Left ventricle myocardium inferior (tissue), 1 donor: ENCODE measurements at regions not wholly inside any gene's neighbourhood (a gene's known extent, or its start where the extent isn't known, plus 50 kb on each side); places are given as distances from the start of the nearest gene placed in this dataset.
A peak's percentile ranks its signal among the peaks of the same experiment; 100 is the strongest.

ENCODE experiments used
- DNase-seq: peaks from one replicate; pipeline ENCODE4 v3.0.0-alpha.2; 2020
- H3K27ac ChIP-seq: fragments of 200-600 bp; replicated peaks from 2 replicates; pipeline ENCODE4 v1.8.0; 2021
- H3K27me3 ChIP-seq: fragments of 200-600 bp; 2 replicates; pipeline ENCODE4 v1.8.0; 2021; ENCODE audit warnings: low read depth
- H3K36me3 ChIP-seq: fragments of 200-600 bp; 2 replicates; pipeline ENCODE4 v1.8.0; 2021
- H3K4me1 ChIP-seq: fragments of 200-600 bp; 2 replicates; pipeline ENCODE4 v1.8.0; 2021
- H3K4me3 ChIP-seq: fragments of 200-600 bp; 2 replicates; pipeline ENCODE4 v1.8.0; 2021; ENCODE audit warnings: mild to moderate bottlenecking, moderate library complexity
- H3K9me3 ChIP-seq: fragments of 200-600 bp; replicated peaks from 2 replicates; pipeline ENCODE4 v1.8.0; 2021
- intact Hi-C: fragments of 100-400 bp; cut with micrococcal nuclease; formaldehyde crosslinking; loops from one replicate; pipeline ENCODE4 v1.11.0; 2022
- TF ChIP-seq, protein P1 (sequence below): fragments of 200-600 bp; IDR thresholded peaks from 2 replicates; pipeline ENCODE4 v1.8.0; 2021; ENCODE audit warnings: antibody characterized with exemption, mild to moderate bottlenecking, borderline replicate concordance
- donor health status: DM: no; HTN: yes; CAD: no; lungs with severe emphysema.

DNA sequence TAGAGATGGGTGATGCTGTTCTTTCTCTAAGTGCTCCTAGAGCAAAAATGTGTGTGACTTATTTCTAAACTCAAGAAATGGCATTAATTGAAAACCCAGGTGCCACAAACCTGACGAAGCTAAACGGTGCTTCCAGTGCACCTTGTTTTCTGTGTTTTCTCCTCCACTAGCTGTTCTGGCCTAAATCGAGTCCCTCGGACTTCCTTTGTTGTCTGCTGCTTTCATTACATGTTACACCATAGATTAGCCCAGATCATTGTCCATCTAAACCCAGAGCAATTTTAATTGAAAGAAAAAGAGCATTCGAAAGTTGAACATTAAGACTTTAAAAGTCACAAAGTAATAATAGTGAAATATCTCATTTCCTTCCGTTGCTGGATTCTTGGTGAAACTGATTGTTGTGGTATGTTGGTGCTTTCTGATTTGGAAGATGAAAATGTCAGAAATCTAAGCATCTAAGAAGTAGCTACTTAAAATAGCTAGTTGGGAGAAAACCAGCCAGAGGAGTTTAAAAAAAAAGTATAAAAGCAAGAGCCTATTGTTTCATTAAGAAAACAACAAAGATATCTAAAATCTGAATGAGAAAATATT, 219.6 kb upstream of the G2E3 start:
- Histone ChIP-seq H3K4me3 (no peak overlapping the region), H3K4me1 (no peaks in the 10 kb centered on the region), H3K9me3 (no peaks in the 10 kb centered on the region), H3K27me3 (no peaks in the 10 kb centered on the region), H3K27ac (peak overlapping the region; percentile 56), H3K36me3 (no peaks in the 10 kb centered on the region)
- TF ChIP-seq, protein P1, sequence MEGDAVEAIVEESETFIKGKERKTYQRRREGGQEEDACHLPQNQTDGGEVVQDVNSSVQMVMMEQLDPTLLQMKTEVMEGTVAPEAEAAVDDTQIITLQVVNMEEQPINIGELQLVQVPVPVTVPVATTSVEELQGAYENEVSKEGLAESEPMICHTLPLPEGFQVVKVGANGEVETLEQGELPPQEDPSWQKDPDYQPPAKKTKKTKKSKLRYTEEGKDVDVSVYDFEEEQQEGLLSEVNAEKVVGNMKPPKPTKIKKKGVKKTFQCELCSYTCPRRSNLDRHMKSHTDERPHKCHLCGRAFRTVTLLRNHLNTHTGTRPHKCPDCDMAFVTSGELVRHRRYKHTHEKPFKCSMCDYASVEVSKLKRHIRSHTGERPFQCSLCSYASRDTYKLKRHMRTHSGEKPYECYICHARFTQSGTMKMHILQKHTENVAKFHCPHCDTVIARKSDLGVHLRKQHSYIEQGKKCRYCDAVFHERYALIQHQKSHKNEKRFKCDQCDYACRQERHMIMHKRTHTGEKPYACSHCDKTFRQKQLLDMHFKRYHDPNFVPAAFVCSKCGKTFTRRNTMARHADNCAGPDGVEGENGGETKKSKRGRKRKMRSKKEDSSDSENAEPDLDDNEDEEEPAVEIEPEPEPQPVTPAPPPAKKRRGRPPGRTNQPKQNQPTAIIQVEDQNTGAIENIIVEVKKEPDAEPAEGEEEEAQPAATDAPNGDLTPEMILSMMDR, result no peak
- DNase-seq, result no peak
- intact Hi-C loops, result no loop called here

DNA sequence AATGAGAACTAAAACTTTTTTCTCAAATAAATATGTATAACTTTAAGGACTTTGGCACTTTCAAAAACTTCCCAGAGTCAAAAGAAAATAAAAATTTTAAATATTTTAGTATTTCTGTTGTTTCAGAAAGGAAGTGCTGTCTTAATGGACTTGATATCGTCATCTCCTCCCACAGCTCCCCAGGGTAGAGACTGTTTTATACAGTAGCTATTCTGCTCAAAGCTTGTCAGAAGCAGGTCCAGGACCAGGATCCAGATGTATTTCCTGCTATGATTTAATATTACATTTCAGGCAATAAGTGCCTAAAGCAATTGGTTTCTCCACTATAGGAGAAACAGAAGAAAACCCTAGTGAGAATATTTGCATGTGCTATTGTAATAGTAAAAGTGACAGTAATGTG, 218.5 kb upstream of the G2E3 start:
- Histone ChIP-seq H3K4me3 (no peak overlapping the region), H3K9me3 (peaks cover under 1% of the 10 kb centered on the region), H3K36me3 (no peaks in the 10 kb centered on the region), H3K4me1 (no peaks in the 10 kb centered on the region), H3K27ac (peak overlapping the region; percentile 56), H3K27me3 (no peaks in the 10 kb centered on the region)
- TF ChIP-seq, protein P1, result no peak
- intact Hi-C loops, result no loop called here
- DNase-seq, result no peak

DNA sequence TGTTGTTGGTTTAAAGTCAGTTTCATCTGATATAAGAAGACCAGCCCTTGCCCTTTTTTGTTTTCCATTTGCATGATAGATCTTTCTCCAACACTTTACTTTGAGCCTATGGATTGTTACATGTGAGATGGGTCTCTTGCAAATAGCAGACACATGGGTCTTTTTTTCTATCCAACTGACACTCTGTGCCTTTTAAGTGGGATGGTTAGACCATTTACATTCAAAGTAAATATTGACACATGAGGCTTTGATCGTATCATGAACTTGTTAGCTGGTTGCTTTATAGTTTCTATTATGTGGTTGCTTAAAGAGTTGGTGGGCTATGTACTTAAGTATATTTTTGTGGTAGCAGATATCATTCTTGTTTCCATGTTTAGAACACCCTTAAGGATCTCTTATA, 213.4 kb upstream of the G2E3 start:
- Histone ChIP-seq H3K36me3 (no peaks in the 10 kb centered on the region), H3K27ac (no peak overlapping the region), H3K4me1 (no peaks in the 10 kb centered on the region), H3K4me3 (no peak overlapping the region), H3K27me3 (no peaks in the 10 kb centered on the region), H3K9me3 (peaks cover 9% of the 10 kb centered on the region)
- intact Hi-C loops, result no loop called here
- no peak for DNase-seq
- TF ChIP-seq, protein P1, result no peak

DNA sequence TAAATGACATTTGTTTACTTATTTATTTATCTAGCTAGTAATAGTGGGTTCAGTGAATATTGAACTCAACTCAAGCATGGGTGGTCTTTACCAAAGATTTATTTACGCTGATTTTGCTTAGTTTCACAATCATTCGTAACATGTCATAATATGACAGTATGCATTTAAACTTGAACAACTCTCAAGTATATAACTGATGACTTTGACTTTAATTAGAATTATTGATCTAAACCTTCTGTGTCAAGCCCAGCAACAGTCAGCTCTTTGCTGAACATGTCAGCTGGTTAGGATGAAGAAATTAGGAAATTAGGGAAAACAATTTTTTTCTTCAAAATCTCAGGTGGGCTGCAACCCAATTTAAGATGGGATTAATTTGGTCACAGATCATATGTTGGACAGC, 210.5 kb upstream of the G2E3 start:
- intact Hi-C loops, result no loop called here
- Histone ChIP-seq H3K9me3 (peaks cover 9% of the 10 kb centered on the region), H3K36me3 (no peaks in the 10 kb centered on the region), H3K4me1 (no peaks in the 10 kb centered on the region), H3K4me3 (no peak overlapping the region), H3K27me3 (no peaks in the 10 kb centered on the region), H3K27ac (no peak overlapping the region)
- no peak for DNase-seq
- TF ChIP-seq, protein P1, result no peak

DNA sequence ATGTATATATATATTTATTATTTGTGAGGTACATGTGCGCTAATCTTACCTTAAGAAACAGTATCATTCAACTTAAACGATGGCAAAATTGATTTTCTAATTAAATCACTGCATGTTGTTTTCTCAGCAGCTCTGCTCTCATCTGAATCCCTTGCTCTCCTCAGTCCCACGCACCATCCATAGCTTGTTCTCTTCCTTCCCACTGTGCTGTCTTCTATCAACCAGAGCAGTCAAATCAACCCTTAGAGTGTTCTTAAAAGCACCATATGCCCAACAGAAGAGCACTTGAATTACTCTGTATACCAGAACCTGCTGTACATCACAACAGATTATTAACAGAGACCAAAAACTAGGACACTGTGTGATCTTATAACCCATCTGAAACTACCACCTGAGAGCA, 209.4 kb upstream of the G2E3 start:
- Histone ChIP-seq H3K27me3 (no peaks in the 10 kb centered on the region), H3K9me3 (peaks cover 9% of the 10 kb centered on the region), H3K4me3 (no peak overlapping the region), H3K27ac (no peak overlapping the region), H3K4me1 (no peaks in the 10 kb centered on the region), H3K36me3 (no peaks in the 10 kb centered on the region)
- no peak for DNase-seq
- intact Hi-C loops, result no loop called here
- TF ChIP-seq, protein P1, result no peak

DNA sequence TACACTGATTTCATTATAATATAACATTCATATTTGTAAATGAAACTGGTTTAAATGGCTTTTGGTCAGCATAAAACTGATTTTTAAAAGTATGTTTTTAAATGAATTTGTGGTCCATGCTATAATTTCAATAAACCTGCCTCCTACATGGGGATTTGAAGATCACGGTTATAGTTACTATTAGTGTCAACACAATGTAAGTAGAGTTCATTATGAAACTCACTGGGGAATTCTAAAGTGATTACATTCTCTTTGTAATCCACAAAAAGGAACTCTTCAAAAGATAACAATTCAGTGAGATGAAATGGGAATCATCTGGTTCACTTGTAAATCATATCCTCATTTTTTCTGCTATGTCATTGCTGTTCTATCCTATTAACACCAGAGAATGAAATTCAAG, 204.5 kb upstream of the G2E3 start:
- Histone ChIP-seq H3K27ac (no peak overlapping the region), H3K4me3 (no peak overlapping the region), H3K27me3 (peaks cover 6% of the 10 kb centered on the region), H3K36me3 (no peaks in the 10 kb centered on the region), H3K4me1 (no peaks in the 10 kb centered on the region), H3K9me3 (no peaks in the 10 kb centered on the region)
- DNase-seq, result no peak
- TF ChIP-seq, protein P1, result no peak
- intact Hi-C loops, result no loop called here
